ENCODE measurements at regions not wholly inside any gene's neighbourhood (a gene's known extent, or its start where the extent isn't known, plus 50 kb on each side); places are given as distances from the start of the nearest gene placed in this dataset.

DNA sequence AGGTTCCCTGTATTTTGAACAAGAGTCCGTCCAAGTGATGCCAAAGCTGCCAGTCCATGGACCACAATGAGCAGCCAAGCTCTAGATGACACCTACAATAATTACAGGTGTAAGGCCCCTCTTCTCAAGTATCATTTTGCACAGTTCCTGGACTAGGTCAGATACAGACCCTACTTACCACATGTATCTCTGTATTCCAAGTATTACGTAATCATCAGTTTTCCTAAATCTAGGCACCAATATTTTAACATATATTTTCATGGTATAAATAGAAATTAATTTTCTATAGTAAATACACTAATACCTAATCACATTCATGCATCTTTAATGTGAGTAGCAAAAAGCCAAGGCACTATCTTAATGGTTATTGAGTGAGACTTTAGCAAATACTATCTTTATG lies 157.0 kb upstream of the PRSS1 start:
- TF ChIP-seq, protein P1, sequence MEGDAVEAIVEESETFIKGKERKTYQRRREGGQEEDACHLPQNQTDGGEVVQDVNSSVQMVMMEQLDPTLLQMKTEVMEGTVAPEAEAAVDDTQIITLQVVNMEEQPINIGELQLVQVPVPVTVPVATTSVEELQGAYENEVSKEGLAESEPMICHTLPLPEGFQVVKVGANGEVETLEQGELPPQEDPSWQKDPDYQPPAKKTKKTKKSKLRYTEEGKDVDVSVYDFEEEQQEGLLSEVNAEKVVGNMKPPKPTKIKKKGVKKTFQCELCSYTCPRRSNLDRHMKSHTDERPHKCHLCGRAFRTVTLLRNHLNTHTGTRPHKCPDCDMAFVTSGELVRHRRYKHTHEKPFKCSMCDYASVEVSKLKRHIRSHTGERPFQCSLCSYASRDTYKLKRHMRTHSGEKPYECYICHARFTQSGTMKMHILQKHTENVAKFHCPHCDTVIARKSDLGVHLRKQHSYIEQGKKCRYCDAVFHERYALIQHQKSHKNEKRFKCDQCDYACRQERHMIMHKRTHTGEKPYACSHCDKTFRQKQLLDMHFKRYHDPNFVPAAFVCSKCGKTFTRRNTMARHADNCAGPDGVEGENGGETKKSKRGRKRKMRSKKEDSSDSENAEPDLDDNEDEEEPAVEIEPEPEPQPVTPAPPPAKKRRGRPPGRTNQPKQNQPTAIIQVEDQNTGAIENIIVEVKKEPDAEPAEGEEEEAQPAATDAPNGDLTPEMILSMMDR (optimal IDR thresholded peaks at IDR 0.05 in 1 of 3, IDR thresholded peaks at IDR 0.05 in 1 of 3, conservative IDR thresholded peaks at IDR 0.05 in 1 of 3; ENCODE audit: extremely low read depth in 1 of 3, insufficient read depth in 2 of 3, low read length in 3 of 3), result no peak
- no peak for TF ChIP-seq EZH2 (IDR thresholded peaks at IDR 0.05; ENCODE audit: low read length)
